GM12801 (cell line): ENCODE measurements at regions not wholly inside any gene's neighbourhood (a gene's known extent, or its start where the extent isn't known, plus 50 kb on each side); places are given as distances from the start of the nearest gene placed in this dataset.

Source experiments
- TF ChIP-seq, protein P1 (sequence below): IDR thresholded peaks from one replicate; pipeline ENCODE4 v1.5.1; 2011; ENCODE audit warnings: control low read depth; ENCODE audit not compliant: insufficient read length; ENCODE audit errors: extremely low read depth

- TF ChIP-seq, protein P1, sequence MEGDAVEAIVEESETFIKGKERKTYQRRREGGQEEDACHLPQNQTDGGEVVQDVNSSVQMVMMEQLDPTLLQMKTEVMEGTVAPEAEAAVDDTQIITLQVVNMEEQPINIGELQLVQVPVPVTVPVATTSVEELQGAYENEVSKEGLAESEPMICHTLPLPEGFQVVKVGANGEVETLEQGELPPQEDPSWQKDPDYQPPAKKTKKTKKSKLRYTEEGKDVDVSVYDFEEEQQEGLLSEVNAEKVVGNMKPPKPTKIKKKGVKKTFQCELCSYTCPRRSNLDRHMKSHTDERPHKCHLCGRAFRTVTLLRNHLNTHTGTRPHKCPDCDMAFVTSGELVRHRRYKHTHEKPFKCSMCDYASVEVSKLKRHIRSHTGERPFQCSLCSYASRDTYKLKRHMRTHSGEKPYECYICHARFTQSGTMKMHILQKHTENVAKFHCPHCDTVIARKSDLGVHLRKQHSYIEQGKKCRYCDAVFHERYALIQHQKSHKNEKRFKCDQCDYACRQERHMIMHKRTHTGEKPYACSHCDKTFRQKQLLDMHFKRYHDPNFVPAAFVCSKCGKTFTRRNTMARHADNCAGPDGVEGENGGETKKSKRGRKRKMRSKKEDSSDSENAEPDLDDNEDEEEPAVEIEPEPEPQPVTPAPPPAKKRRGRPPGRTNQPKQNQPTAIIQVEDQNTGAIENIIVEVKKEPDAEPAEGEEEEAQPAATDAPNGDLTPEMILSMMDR, result no peak
These were observed 184.8 kb upstream of the CIBAR2 start for GRCh38 chr16:85296859-85297660.

GRCh38 chr16:85297881-85298280, 185.6 kb upstream of the CIBAR2 start:
- TF ChIP-seq, protein P1, result no peak

DNA sequence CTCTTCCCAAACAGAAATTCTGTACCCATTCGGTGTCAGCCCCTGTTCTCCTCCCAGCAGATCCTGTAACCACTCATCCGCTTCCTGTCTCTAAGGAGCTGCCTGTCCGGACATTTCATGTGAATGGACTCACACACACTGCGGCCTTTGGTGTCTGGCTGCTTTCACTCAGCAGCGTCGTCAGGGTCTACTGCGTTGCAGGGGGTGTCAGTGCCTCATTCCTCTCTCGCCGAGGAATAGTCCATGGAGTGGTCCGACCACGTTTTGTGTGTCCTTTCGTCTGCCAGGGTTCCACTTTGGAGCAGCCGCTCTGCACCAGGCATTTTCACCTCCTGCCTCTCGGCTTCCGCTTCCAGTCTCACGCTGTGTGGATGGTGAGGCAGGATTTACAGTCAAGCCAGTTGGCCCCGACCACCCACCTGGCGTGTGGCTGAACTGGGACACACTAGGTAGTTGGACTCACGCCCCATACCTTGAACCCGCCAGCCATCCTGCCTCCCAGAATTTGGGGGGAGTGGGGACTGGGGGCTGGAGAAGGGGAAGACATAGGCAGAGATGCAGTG, 188.2 kb upstream of the CIBAR2 start:
- TF ChIP-seq, protein P1, result no peak

DNA sequence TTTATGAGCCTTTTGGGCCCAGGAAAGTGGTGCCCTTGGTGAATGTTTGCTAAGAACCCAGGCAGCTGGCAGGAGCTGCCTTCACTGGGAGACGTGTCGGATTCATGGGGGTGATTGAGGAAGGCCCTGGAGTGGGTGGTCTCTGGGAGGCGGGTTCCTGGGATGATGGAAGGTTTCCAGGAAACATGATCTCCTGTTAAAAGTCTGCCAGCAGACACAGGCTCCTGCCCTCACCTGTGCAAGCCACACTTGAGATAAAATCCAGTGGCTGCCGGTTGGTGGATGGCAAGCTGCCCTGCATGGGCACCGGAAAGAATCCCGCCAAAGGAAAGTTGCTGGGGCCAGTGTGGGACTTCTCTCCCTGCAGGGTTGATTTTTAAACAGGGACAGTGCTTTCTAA, 189.0 kb upstream of the CIBAR2 start:
- TF ChIP-seq, protein P1, result no peak

- TF ChIP-seq, protein P1, result no peak
These were observed 190.0 kb upstream of the CIBAR2 start for GRCh38 chr16:85302018-85302847.

DNA sequence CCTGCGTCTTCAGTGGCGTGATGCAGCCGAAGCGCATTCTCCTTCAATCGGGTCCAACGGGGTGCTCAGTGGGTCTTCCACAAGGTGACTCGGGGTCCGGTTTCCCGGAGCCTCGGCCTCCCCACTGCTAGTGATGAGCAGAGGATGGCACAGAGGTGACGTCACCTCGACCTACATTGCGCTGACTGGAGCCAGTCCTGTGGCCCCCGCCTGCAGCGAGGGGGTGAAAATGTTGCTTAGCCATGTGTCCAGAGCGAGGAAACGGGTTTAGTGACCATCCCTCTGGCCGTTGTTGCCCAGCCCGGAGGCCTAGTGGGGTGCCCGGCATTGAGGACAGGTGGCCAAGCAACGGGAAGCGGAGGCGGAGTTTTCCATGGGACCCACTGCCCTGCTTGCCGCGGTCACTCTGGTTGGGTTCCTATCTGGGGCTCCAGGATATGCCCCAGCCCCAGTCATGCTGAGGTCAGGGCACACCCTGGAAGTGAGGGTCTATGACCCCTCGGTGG, 190.6 kb upstream of the CIBAR2 start:
- TF ChIP-seq, protein P1, result no peak

GRCh38 chr16:85303354-85303883, 191.1 kb upstream of the CIBAR2 start:
- TF ChIP-seq, protein P1, result no peak
